ENCODE measurements at regions not wholly inside any gene's neighbourhood (a gene's known extent, or its start where the extent isn't known, plus 50 kb on each side); places are given as distances from the start of the nearest gene placed in this dataset.

DNA sequence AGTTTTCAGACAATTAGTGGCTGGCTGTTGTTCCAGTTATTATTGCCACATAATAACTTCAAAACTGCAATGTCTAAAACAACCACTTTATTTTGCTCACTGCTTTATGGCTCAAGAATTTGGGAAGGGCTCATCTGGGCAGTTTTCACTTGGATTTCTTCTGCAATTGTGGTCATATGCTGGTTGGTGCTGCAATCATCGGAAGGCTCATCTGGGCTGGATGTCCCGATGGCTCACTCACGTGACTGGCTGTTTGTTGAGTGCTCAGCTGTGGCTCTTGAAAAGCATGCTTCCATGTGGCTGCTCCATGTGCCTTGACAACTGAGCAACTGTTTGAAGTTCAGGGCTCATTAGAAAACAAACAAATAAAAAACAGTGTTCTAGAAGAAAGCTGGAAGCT is 1032.5 kb downstream of the DTWD2 start:
- Histone ChIP-seq H3K4me3 (no peak overlapping the region), H3K27me3 (replicated peaks; ENCODE audit: insufficient read depth) (no peaks in the 10 kb centered on the region), H3K4me1 (ENCODE audit: control insufficient read depth in 1 of 2, low read depth in 2 of 2) (no peaks in the 10 kb centered on the region), H3K27ac (no peak overlapping the region), H3K9me3 (no peaks in the 10 kb centered on the region), H3K36me3 (no peaks in the 10 kb centered on the region)
- DNase-seq (ENCODE audit: low spot score) = no peak
- TF ChIP-seq, protein P1, sequence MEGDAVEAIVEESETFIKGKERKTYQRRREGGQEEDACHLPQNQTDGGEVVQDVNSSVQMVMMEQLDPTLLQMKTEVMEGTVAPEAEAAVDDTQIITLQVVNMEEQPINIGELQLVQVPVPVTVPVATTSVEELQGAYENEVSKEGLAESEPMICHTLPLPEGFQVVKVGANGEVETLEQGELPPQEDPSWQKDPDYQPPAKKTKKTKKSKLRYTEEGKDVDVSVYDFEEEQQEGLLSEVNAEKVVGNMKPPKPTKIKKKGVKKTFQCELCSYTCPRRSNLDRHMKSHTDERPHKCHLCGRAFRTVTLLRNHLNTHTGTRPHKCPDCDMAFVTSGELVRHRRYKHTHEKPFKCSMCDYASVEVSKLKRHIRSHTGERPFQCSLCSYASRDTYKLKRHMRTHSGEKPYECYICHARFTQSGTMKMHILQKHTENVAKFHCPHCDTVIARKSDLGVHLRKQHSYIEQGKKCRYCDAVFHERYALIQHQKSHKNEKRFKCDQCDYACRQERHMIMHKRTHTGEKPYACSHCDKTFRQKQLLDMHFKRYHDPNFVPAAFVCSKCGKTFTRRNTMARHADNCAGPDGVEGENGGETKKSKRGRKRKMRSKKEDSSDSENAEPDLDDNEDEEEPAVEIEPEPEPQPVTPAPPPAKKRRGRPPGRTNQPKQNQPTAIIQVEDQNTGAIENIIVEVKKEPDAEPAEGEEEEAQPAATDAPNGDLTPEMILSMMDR (IDR thresholded peaks at IDR 0.05) = no peak
- no peak for ATAC-seq (ENCODE audit: insufficient number of reproducible peaks, low FRiP score, low read depth)

DNA sequence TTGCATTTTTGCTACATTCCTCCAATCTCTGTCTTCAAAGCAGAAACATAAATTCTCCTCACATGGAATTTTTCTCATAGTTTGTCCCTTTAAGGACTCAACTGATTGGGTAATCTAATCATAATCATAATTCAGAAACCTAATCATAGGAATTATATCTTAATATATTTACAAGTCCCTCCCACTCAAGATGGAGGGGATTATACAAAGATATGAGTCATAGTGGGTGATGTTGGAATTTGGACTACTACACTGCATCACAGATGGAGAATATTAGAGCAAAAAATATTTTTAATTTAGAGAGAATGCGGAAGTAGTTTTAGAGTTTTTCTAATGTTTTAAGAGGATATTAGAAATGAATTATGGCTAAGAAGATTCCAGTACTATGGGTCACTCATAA is 1034.0 kb downstream of the DTWD2 start:
- no peak for DNase-seq (ENCODE audit: low spot score)
- H3K36me3 ChIP-seq = no peaks in the 10 kb centered on the region
- H3K27me3 ChIP-seq (replicated peaks; ENCODE audit: insufficient read depth) = no peaks in the 10 kb centered on the region
- no peaks in the 10 kb centered on the region for H3K9me3 ChIP-seq
- no peak overlapping the region for H3K4me3 ChIP-seq
- TF ChIP-seq, protein P1 (IDR thresholded peaks at IDR 0.05) = no peak
- ATAC-seq (ENCODE audit: insufficient number of reproducible peaks, low FRiP score, low read depth) = no peak
- H3K27ac ChIP-seq = no peak overlapping the region
- no peaks in the 10 kb centered on the region for H3K4me1 ChIP-seq (ENCODE audit: control insufficient read depth in 1 of 2, low read depth in 2 of 2)

DNA sequence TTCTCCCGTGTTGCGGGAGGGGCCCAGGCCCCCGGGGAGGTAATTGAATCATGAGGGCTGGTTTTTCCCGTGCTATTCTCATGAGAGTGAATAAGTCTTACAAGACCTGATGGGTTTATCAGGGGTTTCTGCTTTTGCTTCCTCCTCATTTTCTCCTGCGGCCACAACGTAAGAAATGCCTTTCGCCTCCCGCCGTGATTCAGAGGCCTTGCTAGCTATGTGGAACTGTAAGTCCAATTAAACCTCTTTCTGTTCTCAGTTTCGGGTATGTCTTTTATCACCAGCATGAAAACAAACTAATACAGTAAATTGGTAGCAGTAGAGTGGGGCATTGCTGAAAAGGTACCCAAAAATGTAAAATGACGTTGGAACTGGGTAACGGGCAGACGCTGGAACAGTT is 1035.1 kb downstream of the DTWD2 start:
- Histone ChIP-seq H3K9me3 (no peaks in the 10 kb centered on the region), H3K4me3 (no peak overlapping the region), H3K27me3 (replicated peaks; ENCODE audit: insufficient read depth) (no peaks in the 10 kb centered on the region), H3K4me1 (ENCODE audit: control insufficient read depth in 1 of 2, low read depth in 2 of 2) (no peaks in the 10 kb centered on the region), H3K36me3 (no peaks in the 10 kb centered on the region), H3K27ac (no peak overlapping the region)
- no peak for DNase-seq (ENCODE audit: low spot score)
- no peak for ATAC-seq (ENCODE audit: insufficient number of reproducible peaks, low FRiP score, low read depth)
- TF ChIP-seq, protein P1 (IDR thresholded peaks at IDR 0.05) = no peak

DNA sequence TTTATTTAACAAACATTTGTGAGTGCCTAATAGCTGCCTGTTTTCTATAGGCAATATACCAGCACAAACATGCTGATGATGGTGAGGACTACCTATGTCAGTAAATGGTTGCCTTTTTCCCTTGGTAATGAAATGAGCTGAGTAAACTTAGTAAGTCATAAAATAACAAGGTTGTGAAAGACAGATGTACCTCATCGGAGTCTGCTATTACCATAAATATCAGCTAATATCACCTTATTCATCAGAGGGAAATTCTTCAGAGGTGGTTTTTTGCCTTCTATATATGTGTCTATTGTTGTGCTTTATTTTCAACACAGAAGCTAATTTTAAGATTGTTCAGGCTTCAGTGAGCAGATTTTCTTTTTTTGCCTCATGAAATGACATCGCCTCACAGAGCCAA is 1040.5 kb downstream of the DTWD2 start:
- Histone ChIP-seq H3K4me1 (ENCODE audit: control insufficient read depth in 1 of 2, low read depth in 2 of 2) (no peaks in the 10 kb centered on the region), H3K36me3 (no peaks in the 10 kb centered on the region), H3K4me3 (no peak overlapping the region), H3K9me3 (no peaks in the 10 kb centered on the region), H3K27me3 (replicated peaks; ENCODE audit: insufficient read depth) (no peaks in the 10 kb centered on the region), H3K27ac (no peak overlapping the region)
- ATAC-seq (ENCODE audit: insufficient number of reproducible peaks, low FRiP score, low read depth) (no peak), DNase-seq (ENCODE audit: low spot score) (no peak)
- TF ChIP-seq, protein P1 (IDR thresholded peaks at IDR 0.05) = no peak

DNA sequence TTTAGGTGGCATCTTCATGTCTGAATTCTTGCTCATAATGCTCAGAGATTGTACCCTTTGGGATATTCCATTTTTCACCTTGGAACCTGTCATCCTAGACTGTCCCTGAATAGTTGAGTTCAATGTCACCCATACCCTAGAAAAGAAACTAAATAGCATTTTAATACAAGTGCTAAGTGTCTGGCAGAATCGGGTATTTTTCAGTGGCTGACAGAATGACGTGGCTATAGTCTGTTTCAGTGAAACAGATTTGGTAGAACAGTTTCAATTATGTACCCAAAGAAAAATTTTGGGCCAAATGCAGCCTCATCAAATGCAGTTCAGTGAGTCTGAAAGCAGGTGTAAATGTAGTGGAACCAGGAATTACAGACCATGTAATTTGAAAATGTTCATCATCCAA is 1041.2 kb downstream of the DTWD2 start:
- H3K36me3 ChIP-seq = no peaks in the 10 kb centered on the region
- H3K27ac ChIP-seq = no peak overlapping the region
- DNase-seq (ENCODE audit: low spot score) (no peak), ATAC-seq (ENCODE audit: insufficient number of reproducible peaks, low FRiP score, low read depth) (no peak)
- H3K27me3 ChIP-seq (replicated peaks; ENCODE audit: insufficient read depth) = no peaks in the 10 kb centered on the region
- H3K4me3 ChIP-seq = no peak overlapping the region
- H3K4me1 ChIP-seq (ENCODE audit: control insufficient read depth in 1 of 2, low read depth in 2 of 2) = no peaks in the 10 kb centered on the region
- H3K9me3 ChIP-seq = no peaks in the 10 kb centered on the region
- TF ChIP-seq, protein P1 (IDR thresholded peaks at IDR 0.05) = no peak

Data from thoracic aorta (tissue), 2 donors.